ENCODE measurements at regions not wholly inside any gene's neighbourhood (a gene's known extent, or its start where the extent isn't known, plus 50 kb on each side); places are given as distances from the start of the nearest gene placed in this dataset.

DNA sequence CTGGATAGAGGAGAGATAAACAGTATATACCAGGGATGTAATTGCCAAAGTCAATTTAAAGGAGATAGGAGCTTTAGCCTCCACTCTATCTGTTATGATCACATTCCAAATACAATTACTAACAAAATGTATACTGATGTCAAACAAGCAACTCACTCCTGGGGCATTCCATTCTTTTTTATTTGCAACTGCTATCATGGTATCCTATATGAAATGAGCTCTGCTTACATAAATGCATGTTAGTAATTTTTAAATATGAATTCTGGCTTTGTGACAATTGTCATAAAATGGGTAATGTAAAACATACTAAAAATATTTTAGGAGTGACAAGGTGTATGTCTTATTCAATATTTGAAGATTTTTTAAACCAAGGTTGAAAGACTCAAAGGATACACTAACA, 751.1 kb downstream of the HACE1 start:
- no peaks in the 10 kb centered on the region for H3K9me2 ChIP-seq

More for the DNA sequence above, 751.1 kb downstream of the HACE1 start:
- Histone ChIP-seq H3K79me2 (ENCODE audit: insufficient read depth) (no peaks in the 10 kb centered on the region), H3K27me3 (ENCODE audit: insufficient read depth) (no peaks in the 10 kb centered on the region), H3K36me3 (replicated peaks in 1 of 2; ENCODE audit: control insufficient read depth in 1 of 2, insufficient read depth in 2 of 2, low read length in 1 of 2) (no peaks in the 10 kb centered on the region), H3K4me2 (no peak overlapping the region), H3K4me3 (ENCODE audit: low read depth in 2 of 2, low read length in 1 of 2) (no peak overlapping the region), H3K4me1 (ENCODE audit: control insufficient read depth in 1 of 2, insufficient read depth in 2 of 2, low read depth in 1 of 2, low read length in 1 of 2) (no peaks in the 10 kb centered on the region), H4K20me1 (ENCODE audit: insufficient read depth) (no peaks in the 10 kb centered on the region), H3F3A (replicated peaks; ENCODE audit: insufficient read depth) (no peaks in the 10 kb centered on the region), H3K9ac (no peak overlapping the region), H3K9me3 (no peaks in the 10 kb centered on the region), H3K27ac (ENCODE audit: low read depth in 2 of 2, low read length in 1 of 2) (no peak overlapping the region), H2AFZ (ENCODE audit: low read depth) (no peak overlapping the region)
- ChIA-PET POLR2A (no interaction called here), CTCF (no interaction called here)
- DNase-seq = no peak
- no peak for TF ChIP-seq SMC3 (IDR thresholded peaks at IDR 0.05; ENCODE audit: low read depth, low read length)
- TF ChIP-seq POLR2AphosphoS5 (IDR thresholded peaks at IDR 0.05; ENCODE audit: low read depth, low read length) = no peak
- no peak for TF ChIP-seq SIN3A (IDR thresholded peaks at IDR 0.05; ENCODE audit: borderline replicate concordance, low read depth, low read length)
- TF ChIP-seq, protein P1, sequence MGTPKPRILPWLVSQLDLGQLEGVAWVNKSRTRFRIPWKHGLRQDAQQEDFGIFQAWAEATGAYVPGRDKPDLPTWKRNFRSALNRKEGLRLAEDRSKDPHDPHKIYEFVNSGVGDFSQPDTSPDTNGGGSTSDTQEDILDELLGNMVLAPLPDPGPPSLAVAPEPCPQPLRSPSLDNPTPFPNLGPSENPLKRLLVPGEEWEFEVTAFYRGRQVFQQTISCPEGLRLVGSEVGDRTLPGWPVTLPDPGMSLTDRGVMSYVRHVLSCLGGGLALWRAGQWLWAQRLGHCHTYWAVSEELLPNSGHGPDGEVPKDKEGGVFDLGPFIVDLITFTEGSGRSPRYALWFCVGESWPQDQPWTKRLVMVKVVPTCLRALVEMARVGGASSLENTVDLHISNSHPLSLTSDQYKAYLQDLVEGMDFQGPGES (IDR thresholded peaks at IDR 0.05; ENCODE audit: low read depth, low read length) = no peak
- no peak for TF ChIP-seq EZH2phosphoT487 (IDR thresholded peaks at IDR 0.05; ENCODE audit: borderline replicate concordance, low read depth)
- TF ChIP-seq, protein P2, sequence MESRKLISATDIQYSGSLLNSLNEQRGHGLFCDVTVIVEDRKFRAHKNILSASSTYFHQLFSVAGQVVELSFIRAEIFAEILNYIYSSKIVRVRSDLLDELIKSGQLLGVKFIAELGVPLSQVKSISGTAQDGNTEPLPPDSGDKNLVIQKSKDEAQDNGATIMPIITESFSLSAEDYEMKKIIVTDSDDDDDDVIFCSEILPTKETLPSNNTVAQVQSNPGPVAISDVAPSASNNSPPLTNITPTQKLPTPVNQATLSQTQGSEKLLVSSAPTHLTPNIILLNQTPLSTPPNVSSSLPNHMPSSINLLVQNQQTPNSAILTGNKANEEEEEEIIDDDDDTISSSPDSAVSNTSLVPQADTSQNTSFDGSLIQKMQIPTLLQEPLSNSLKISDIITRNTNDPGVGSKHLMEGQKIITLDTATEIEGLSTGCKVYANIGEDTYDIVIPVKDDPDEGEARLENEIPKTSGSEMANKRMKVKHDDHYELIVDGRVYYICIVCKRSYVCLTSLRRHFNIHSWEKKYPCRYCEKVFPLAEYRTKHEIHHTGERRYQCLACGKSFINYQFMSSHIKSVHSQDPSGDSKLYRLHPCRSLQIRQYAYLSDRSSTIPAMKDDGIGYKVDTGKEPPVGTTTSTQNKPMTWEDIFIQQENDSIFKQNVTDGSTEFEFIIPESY (IDR thresholded peaks at IDR 0.05; ENCODE audit: borderline replicate concordance, low read depth) = no peak
- TF ChIP-seq TCF12 (IDR thresholded peaks at IDR 0.05) = no peak
- no peak for TF ChIP-seq GATA2 (CRISPR knock-in tag; IDR thresholded peaks at IDR 0.05)
- TF ChIP-seq FOSL2 (IDR thresholded peaks at IDR 0.05; ENCODE audit: borderline replicate concordance, low read depth) = no peak
- TF ChIP-seq, protein P3, sequence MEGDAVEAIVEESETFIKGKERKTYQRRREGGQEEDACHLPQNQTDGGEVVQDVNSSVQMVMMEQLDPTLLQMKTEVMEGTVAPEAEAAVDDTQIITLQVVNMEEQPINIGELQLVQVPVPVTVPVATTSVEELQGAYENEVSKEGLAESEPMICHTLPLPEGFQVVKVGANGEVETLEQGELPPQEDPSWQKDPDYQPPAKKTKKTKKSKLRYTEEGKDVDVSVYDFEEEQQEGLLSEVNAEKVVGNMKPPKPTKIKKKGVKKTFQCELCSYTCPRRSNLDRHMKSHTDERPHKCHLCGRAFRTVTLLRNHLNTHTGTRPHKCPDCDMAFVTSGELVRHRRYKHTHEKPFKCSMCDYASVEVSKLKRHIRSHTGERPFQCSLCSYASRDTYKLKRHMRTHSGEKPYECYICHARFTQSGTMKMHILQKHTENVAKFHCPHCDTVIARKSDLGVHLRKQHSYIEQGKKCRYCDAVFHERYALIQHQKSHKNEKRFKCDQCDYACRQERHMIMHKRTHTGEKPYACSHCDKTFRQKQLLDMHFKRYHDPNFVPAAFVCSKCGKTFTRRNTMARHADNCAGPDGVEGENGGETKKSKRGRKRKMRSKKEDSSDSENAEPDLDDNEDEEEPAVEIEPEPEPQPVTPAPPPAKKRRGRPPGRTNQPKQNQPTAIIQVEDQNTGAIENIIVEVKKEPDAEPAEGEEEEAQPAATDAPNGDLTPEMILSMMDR (IDR thresholded peaks at IDR 0.05) = no peak
- TF ChIP-seq, protein P4, sequence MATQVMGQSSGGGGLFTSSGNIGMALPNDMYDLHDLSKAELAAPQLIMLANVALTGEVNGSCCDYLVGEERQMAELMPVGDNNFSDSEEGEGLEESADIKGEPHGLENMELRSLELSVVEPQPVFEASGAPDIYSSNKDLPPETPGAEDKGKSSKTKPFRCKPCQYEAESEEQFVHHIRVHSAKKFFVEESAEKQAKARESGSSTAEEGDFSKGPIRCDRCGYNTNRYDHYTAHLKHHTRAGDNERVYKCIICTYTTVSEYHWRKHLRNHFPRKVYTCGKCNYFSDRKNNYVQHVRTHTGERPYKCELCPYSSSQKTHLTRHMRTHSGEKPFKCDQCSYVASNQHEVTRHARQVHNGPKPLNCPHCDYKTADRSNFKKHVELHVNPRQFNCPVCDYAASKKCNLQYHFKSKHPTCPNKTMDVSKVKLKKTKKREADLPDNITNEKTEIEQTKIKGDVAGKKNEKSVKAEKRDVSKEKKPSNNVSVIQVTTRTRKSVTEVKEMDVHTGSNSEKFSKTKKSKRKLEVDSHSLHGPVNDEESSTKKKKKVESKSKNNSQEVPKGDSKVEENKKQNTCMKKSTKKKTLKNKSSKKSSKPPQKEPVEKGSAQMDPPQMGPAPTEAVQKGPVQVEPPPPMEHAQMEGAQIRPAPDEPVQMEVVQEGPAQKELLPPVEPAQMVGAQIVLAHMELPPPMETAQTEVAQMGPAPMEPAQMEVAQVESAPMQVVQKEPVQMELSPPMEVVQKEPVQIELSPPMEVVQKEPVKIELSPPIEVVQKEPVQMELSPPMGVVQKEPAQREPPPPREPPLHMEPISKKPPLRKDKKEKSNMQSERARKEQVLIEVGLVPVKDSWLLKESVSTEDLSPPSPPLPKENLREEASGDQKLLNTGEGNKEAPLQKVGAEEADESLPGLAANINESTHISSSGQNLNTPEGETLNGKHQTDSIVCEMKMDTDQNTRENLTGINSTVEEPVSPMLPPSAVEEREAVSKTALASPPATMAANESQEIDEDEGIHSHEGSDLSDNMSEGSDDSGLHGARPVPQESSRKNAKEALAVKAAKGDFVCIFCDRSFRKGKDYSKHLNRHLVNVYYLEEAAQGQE (IDR thresholded peaks at IDR 0.05; ENCODE audit: low read depth, low read length) = no peak
- no peak for TF ChIP-seq CHD2 (IDR thresholded peaks at IDR 0.05; ENCODE audit: low read length, partially characterized antibody)
- no peak for TF ChIP-seq MEF2A (IDR thresholded peaks at IDR 0.05; ENCODE audit: borderline replicate concordance, low read depth)
- TF ChIP-seq, protein P5, sequence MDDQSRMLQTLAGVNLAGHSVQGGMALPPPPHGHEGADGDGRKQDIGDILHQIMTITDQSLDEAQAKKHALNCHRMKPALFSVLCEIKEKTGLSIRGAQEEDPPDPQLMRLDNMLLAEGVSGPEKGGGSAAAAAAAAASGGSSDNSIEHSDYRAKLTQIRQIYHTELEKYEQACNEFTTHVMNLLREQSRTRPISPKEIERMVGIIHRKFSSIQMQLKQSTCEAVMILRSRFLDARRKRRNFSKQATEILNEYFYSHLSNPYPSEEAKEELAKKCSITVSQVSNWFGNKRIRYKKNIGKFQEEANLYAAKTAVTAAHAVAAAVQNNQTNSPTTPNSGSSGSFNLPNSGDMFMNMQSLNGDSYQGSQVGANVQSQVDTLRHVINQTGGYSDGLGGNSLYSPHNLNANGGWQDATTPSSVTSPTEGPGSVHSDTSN (IDR thresholded peaks at IDR 0.05) = no peak
